ENCODE measurements at regions not wholly inside any gene's neighbourhood (a gene's known extent, or its start where the extent isn't known, plus 50 kb on each side); places are given as distances from the start of the nearest gene placed in this dataset.

GRCh38 chr4:79182209-79182608 is 143.7 kb downstream of the NAA11 start:
- peaks cover 6% of the 10 kb centered on the region for H3K4me1 Mint-ChIP-seq (ENCODE audit: insufficient read depth, unreplicated experiment)
- no peak for TF ChIP-seq CTCF (IDR thresholded peaks at IDR 0.05; ENCODE audit: unreplicated experiment)
- POLR2A ChIA-PET, result no interaction called here

GRCh38 chr4:79181190-79181589 is 144.7 kb downstream of the NAA11 start:
- POLR2A ChIA-PET, result interaction anchor here (0.9 kb wide), 1 partner anchor 16 kb away, joined by 3 read pairs; no protein-coding TSS in a partner anchor
- H3K4me3 Mint-ChIP-seq (ENCODE audit: unreplicated experiment), result no peak overlapping the region
- H3K9me3 Mint-ChIP-seq (ENCODE audit: unreplicated experiment), result no peaks in the 10 kb centered on the region
- peaks cover 6% of the 10 kb centered on the region for H3K4me1 Mint-ChIP-seq (ENCODE audit: insufficient read depth, unreplicated experiment)
- no peak overlapping the region for H3K27ac Mint-ChIP-seq (ENCODE audit: low read depth, unreplicated experiment)
- H3K27me3 Mint-ChIP-seq (ENCODE audit: insufficient read depth, unreplicated experiment), result no peaks in the 10 kb centered on the region
- TF ChIP-seq CTCF (IDR thresholded peaks at IDR 0.05; ENCODE audit: unreplicated experiment), result no peak
- BruUV-seq (replicated peaks), result no TSS peak
- intact Hi-C loops (cut with micrococcal nuclease), result no loop called here
- CTCF ChIA-PET, result no interaction called here
- peaks cover 5% of the 10 kb centered on the region for H3K36me3 Mint-ChIP-seq (ENCODE audit: insufficient read depth, unreplicated experiment)
- no peak for DNase-seq (ENCODE audit: unreplicated experiment)

More at GRCh38 chr4:79182209-79182608, 143.7 kb downstream of the NAA11 start:
- H3K27ac Mint-ChIP-seq (ENCODE audit: low read depth, unreplicated experiment), result no peak overlapping the region
- H3K27me3 Mint-ChIP-seq (ENCODE audit: insufficient read depth, unreplicated experiment), result no peaks in the 10 kb centered on the region
- H3K36me3 Mint-ChIP-seq (ENCODE audit: insufficient read depth, unreplicated experiment), result peaks cover 5% of the 10 kb centered on the region
- intact Hi-C loops (cut with micrococcal nuclease), result no loop called here
- CTCF ChIA-PET, result interaction anchor here (0.7 to 0.8 kb wide), 2 partner anchors 230 to 395 kb away, joined by 3 read pairs; no protein-coding TSS in a partner anchor
- no peak overlapping the region for H3K4me3 Mint-ChIP-seq (ENCODE audit: unreplicated experiment)
- no peak for DNase-seq (ENCODE audit: unreplicated experiment)
- BruUV-seq (replicated peaks), result no TSS peak
- no peaks in the 10 kb centered on the region for H3K9me3 Mint-ChIP-seq (ENCODE audit: unreplicated experiment)

GRCh38 chr4:79178760-79179159 is 147.1 kb downstream of the NAA11 start:
- intact Hi-C loops (cut with micrococcal nuclease), result no loop called here
- TF ChIP-seq CTCF (IDR thresholded peaks at IDR 0.05; ENCODE audit: unreplicated experiment), result no peak
- DNase-seq (ENCODE audit: unreplicated experiment), result peak; percentile 8
- BruUV-seq (replicated peaks), result no TSS peak
- ChIA-PET POLR2A (no interaction called here), CTCF (interaction anchor here (0.7 kb wide), 1 partner anchor 842 kb away, joined by 3 read pairs; no protein-coding TSS in a partner anchor)
- no peaks in the 10 kb centered on the region for H3K9me3 Mint-ChIP-seq (ENCODE audit: unreplicated experiment)
- no peak overlapping the region for H3K27ac Mint-ChIP-seq (ENCODE audit: low read depth, unreplicated experiment)
- no peaks in the 10 kb centered on the region for H3K27me3 Mint-ChIP-seq (ENCODE audit: insufficient read depth, unreplicated experiment)
- no peak overlapping the region for H3K4me3 Mint-ChIP-seq (ENCODE audit: unreplicated experiment)
- H3K36me3 Mint-ChIP-seq (ENCODE audit: insufficient read depth, unreplicated experiment), result peaks cover 5% of the 10 kb centered on the region
- peaks cover 6% of the 10 kb centered on the region for H3K4me1 Mint-ChIP-seq (ENCODE audit: insufficient read depth, unreplicated experiment)

GRCh38 chr4:79177388-79177787 is 148.5 kb downstream of the NAA11 start:
- no TSS peak for BruUV-seq (replicated peaks)
- peaks cover 5% of the 10 kb centered on the region for H3K36me3 Mint-ChIP-seq (ENCODE audit: insufficient read depth, unreplicated experiment)

More at GRCh38 chr4:79177388-79177787, 148.5 kb downstream of the NAA11 start:
- Mint-ChIP-seq H3K4me1 (ENCODE audit: insufficient read depth, unreplicated experiment) (peaks cover 6% of the 10 kb centered on the region), H3K4me3 (ENCODE audit: unreplicated experiment) (no peak overlapping the region), H3K27me3 (ENCODE audit: insufficient read depth, unreplicated experiment) (no peaks in the 10 kb centered on the region), H3K9me3 (ENCODE audit: unreplicated experiment) (no peaks in the 10 kb centered on the region), H3K27ac (ENCODE audit: low read depth, unreplicated experiment) (no peak overlapping the region)
- TF ChIP-seq CTCF (IDR thresholded peaks at IDR 0.05; ENCODE audit: unreplicated experiment), result no peak
- POLR2A ChIA-PET, result no interaction called here
- intact Hi-C loops (cut with micrococcal nuclease), result no loop called here
- CTCF ChIA-PET, result interaction anchor here (0.7 to 1.0 kb wide), 2 partner anchors 225 to 388 kb away, joined by 3 to 4 read pairs; no protein-coding TSS in a partner anchor
- no peak for DNase-seq (ENCODE audit: unreplicated experiment)

All from MCF 10A (cell line).